ENCODE measurements at regions not wholly inside any gene's neighbourhood (a gene's known extent, or its start where the extent isn't known, plus 50 kb on each side); places are given as distances from the start of the nearest gene placed in this dataset.

- Mint-ChIP-seq H3K27me3 (ENCODE audit: low read depth in 3 of 3) (peaks cover 0 to 6% (median 0%) of the 10 kb centered on the region in 3 donors), H3K4me3 (no peak overlapping the region), H3K36me3 (no peaks in the 10 kb centered on the region), H3K27ac (no peak overlapping the region), H3K4me1 (no peaks in the 10 kb centered on the region), H3K9me3 (peaks cover 2 to 20% (median 7%) of the 10 kb centered on the region in 7 donors)
- no CpG with 5 or more reads among the region's 3 CpGs for WGBS (ENCODE audit: insufficient coverage)
- intact Hi-C loops (cut with micrococcal nuclease): no loop called here
- no peak overlapping the region for H3K4me2 ChIP-seq (replicated peaks; ENCODE audit: extremely low read depth, low read length, poor library complexity, severe bottlenecking)
- no peak overlapping the region for H3K4me3 ChIP-seq (replicated peaks in 1 of 3; ENCODE audit: low read depth in 2 of 3, low read length in 3 of 3)
- H3K9ac ChIP-seq (ENCODE audit: insufficient read depth, low read length, poor library complexity, severe bottlenecking): no peak overlapping the region
- H3K27me3 ChIP-seq (ENCODE audit: control insufficient read depth in 2 of 2, insufficient read depth in 2 of 2, low read length in 2 of 2): no peaks in the 10 kb centered on the region
- no peak overlapping the region for H3K27ac ChIP-seq (ENCODE audit: low read depth in 1 of 2, low read length in 2 of 2)
- no peaks in the 10 kb centered on the region for H3K4me1 ChIP-seq (ENCODE audit: control insufficient read depth in 1 of 2, insufficient read depth in 2 of 2, low read length in 2 of 2)
- no peak overlapping the region for H2AFZ ChIP-seq (ENCODE audit: insufficient read depth, low read depth, low read length, poor library complexity, severe bottlenecking)
- H3K36me3 ChIP-seq (replicated peaks in 1 of 2; ENCODE audit: control insufficient read depth in 1 of 2, insufficient read depth in 2 of 2, low read length in 2 of 2): no peaks in the 10 kb centered on the region
- DNase-seq: no peak
- peaks cover 2 to 5% of the 10 kb centered on the region in 2 donors for H3K9me3 ChIP-seq (replicated peaks in 1 of 2; ENCODE audit: control insufficient read depth in 1 of 2, insufficient read depth in 1 of 2, low read length in 2 of 2)
- TF ChIP-seq CTCF (IDR thresholded peaks at IDR 0.05): no peak
- H3K79me2 ChIP-seq (ENCODE audit: insufficient read depth, low read length): no peaks in the 10 kb centered on the region
- no peaks in the 10 kb centered on the region for H4K20me1 ChIP-seq (ENCODE audit: insufficient read depth, low read length)
These were observed 217.9 kb downstream of the RFC3 start for GRCh38 chr13:34035676-34036325.

DNA sequence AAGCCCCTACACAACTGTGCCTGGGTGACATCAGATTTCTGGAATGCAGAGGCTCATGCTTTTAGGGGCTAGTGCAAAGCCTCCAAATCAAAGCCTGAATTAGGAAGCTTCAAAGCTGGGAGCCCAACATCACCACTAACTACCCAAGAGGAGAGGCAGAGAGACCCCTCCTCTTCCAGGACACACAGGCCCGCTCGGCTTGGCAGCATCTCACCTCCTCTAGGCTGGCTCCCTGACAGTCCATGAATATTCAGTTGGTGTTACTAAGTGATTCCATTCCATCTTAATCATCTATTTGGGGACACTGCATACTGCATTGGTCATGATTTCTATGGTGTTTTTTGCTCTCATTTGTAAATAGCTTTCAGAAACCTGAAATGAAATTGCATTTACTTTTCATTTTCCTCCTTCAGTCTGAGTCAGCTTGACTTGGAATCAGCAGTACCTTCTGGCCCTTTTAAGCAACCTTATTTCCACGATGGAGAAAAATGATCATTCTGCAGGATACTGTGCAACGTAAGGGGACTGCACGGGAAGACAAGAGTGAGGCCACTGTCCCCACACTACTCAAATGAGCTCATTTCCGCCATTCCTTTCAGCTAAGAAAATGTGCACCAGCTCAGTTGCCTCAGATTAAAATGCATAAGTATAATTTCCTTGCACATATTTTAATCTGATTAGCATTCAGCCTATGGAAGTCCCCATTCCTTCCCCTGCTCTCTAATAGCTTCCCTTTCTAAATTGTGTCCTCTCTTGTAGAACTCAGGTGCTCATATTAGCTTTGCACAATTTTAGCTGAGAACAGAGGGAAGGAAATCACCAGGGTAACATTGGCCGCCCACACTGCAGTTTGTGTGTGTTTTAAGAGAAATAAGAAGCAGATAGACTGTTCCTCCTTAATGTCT lies 219.9 kb downstream of the RFC3 start:
- Mint-ChIP-seq H3K27me3 (ENCODE audit: low read depth in 3 of 3) (peaks cover 0 to 6% (median 0%) of the 10 kb centered on the region in 3 donors), H3K4me1 (no peaks in the 10 kb centered on the region), H3K36me3 (no peaks in the 10 kb centered on the region), H3K4me3 (no peak overlapping the region), H3K27ac (no peak overlapping the region), H3K9me3 (peaks cover 2 to 14% (median 5%) of the 10 kb centered on the region in 7 donors)
- no peaks in the 10 kb centered on the region for H3K4me1 ChIP-seq (ENCODE audit: control insufficient read depth in 1 of 2, insufficient read depth in 2 of 2, low read length in 2 of 2)
- no peaks in the 10 kb centered on the region for H3K79me2 ChIP-seq (ENCODE audit: insufficient read depth, low read length)
- no peaks in the 10 kb centered on the region for H3K36me3 ChIP-seq (replicated peaks in 1 of 2; ENCODE audit: control insufficient read depth in 1 of 2, insufficient read depth in 2 of 2, low read length in 2 of 2)
- intact Hi-C loops (cut with micrococcal nuclease): no loop called here
- no peak overlapping the region for H3K4me3 ChIP-seq (replicated peaks in 1 of 3; ENCODE audit: low read depth in 2 of 3, low read length in 3 of 3)
- H3K4me2 ChIP-seq (replicated peaks; ENCODE audit: extremely low read depth, low read length, poor library complexity, severe bottlenecking): no peak overlapping the region
- no peak overlapping the region for H2AFZ ChIP-seq (ENCODE audit: insufficient read depth, low read depth, low read length, poor library complexity, severe bottlenecking)
- WGBS (ENCODE audit: insufficient coverage): 86% methylated on average over 5 of the region's 7 CpGs
- no peaks in the 10 kb centered on the region for H3K27me3 ChIP-seq (ENCODE audit: control insufficient read depth in 2 of 2, insufficient read depth in 2 of 2, low read length in 2 of 2)
- DNase-seq: no peak
- no peak for TF ChIP-seq CTCF (IDR thresholded peaks at IDR 0.05)
- H3K9me3 ChIP-seq (replicated peaks in 1 of 2; ENCODE audit: control insufficient read depth in 1 of 2, insufficient read depth in 1 of 2, low read length in 2 of 2): peaks cover 5 to 6% of the 10 kb centered on the region in 2 donors
- no peaks in the 10 kb centered on the region for H4K20me1 ChIP-seq (ENCODE audit: insufficient read depth, low read length)
- H3K9ac ChIP-seq (ENCODE audit: insufficient read depth, low read length, poor library complexity, severe bottlenecking): no peak overlapping the region
- no peak overlapping the region for H3K27ac ChIP-seq (ENCODE audit: low read depth in 1 of 2, low read length in 2 of 2)
